ENCODE measurements at regions not wholly inside any gene's neighbourhood (a gene's known extent, or its start where the extent isn't known, plus 50 kb on each side); places are given as distances from the start of the nearest gene placed in this dataset.
"Not testable (repeated sequence)": the region's sequence is repeated elsewhere in the genome, so short reads cannot be mapped to it uniquely, and the experiment has no call there.

DNA sequence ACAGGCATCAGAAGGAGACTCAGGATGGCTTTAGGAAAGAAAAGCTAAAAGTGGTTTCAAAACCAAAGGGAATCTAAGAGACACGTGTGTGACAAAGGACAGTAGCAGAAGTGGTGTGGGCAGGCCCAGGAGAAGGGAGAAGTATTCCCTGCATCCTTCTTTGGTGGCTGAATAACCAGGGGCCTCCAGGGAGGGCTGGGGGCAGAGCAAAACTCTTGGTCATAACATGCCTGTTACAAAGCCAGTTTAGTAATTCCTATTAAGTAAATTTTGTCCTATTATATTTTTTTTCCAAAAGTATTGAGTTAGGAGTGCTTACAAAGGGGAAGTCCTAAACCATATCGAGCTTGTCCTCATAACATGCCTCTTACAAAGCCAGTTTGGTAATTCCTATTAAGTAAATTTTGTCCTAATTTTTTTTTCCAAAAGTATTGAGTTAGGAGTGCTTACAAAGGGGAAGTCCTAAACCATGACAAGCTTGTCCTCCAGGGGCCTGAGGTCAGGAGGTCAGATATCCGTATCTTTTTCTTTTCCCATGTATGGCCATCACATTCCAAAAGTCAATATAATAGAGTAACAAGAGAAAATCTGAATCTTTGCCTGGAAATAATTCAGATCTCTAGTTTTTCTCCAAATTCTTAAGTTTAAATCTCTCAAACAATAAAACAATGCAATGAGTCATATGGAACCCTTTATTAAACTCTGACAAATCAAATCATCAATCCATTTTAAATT, 509.2 kb downstream of the LTN1 start:
- TF ChIP-seq POLR2A (IDR thresholded peaks at IDR 0.05; ENCODE audit: low read length) (no peak), GATA1 (IDR thresholded peaks at IDR 0.05; ENCODE audit: low read depth, low read length) (no peak)
- no peak for DNase-seq

DNA sequence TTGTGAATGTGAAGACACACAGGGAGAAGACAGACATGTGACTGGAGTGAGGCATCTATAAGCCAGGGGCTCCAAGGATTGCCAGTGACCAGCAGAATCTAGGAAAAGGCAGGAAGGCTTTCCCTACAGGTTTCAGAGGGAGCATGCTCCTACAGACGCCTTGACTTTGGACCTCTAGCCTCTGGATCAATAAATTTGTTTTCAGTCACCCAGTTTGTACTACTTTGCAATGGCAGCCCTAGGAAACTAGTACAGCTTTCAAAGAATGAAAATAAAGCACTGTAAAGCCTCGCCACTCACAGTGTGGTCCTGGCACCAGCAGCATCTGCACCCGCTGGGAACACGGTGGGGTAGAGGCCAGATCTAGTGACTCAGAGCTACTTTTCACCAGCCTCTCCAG, 510.0 kb downstream of the LTN1 start:
- no peak for DNase-seq
- no peak for TF ChIP-seq GATA1 (IDR thresholded peaks at IDR 0.05; ENCODE audit: low read depth, low read length)
- TF ChIP-seq POLR2A (IDR thresholded peaks at IDR 0.05; ENCODE audit: low read length): no peak

DNA sequence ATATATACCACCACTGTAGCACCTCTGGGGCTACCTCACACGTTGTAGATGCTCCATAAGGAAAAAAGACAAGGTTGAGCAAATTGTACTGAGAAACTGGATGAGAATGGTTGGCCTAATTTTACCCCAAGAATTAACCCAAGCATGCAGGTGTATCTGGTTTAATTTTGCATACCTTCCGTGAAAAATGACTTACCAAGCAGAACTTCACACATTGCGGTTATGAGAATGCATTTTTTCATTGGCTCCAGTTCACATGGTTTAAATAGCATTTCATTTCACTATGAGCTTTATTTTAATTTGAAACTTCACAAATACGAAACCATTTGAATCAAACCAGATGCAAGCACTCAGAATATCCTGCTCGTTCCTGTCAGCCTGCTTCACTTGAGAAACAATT, 512.2 kb downstream of the LTN1 start:
- no peak for DNase-seq
- TF ChIP-seq POLR2A (IDR thresholded peaks at IDR 0.05; ENCODE audit: low read length) (no peak), GATA1 (IDR thresholded peaks at IDR 0.05; ENCODE audit: low read depth, low read length) (no peak)

DNA sequence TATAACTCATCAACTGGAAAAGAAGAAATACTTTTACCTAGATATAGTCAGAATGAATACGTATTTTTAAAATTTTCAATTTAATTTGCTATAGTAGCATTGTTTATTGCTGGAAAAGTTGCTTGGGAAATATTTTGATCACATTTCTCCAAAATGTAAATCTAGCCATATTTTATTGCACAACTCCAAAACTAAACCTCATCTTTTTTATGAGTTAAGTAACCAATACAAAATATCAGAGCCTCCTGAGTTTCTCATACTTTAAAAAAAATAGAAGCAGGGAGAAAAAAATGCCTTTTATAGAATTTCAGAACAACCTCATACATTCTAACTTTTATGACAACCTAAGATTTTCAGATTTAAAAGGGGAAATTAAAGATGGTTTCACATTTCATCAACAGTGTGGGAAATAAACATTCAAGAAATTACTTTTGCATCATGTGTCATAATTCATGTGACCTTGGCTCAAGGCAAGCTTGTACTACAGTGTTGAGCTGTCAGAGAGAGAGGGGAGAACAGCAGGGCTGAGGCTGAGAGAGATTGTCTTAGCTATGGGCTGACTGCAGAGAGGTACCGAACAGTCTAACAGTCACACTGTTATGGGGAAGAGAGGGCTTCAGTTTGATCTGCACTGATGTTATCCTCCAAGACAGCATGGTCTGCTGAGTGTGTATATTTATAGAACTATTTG, 519.0 kb downstream of the LTN1 start:
- TF ChIP-seq GATA1 (IDR thresholded peaks at IDR 0.05; ENCODE audit: low read depth, low read length) (no peak), POLR2A (IDR thresholded peaks at IDR 0.05; ENCODE audit: low read length) (no peak)
- no peak for DNase-seq

DNA sequence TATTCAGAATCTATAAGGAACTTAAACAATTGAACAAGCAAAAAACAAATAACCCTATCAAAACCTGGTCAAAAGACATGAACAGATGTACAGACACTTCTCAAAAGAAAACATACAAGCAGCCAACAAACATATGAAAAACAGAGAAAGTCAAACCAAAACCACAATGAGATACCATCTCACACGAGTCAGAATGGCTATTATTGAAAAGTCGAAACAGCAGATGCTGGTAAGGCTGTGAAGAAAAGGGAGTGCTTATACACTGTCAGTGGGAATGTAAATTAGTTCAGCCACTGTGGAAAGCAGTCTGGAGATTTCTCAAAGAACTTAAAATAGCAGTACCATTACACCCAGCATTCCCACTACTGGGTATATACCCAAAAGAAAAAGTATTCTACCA, 520.1 kb downstream of the LTN1 start:
- not testable (repeated sequence) for DNase-seq

DNA sequence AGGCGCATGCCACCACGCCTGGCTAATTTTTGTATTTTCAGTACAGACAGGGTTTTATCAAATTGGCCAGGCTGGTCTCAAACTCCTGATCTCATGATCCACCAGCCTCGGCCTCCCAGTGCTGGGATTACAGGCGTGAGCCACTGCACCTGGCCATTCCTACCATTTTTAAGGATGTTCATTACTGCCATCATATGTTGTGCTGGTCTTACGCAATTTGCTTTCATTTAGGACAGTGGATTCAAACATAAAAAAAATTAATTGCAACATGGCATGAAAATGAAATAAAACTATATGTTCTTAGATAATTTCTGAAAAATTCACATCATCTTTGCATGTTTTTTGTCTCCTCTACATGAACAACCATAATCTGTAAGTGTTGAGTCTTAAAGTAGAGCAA, 527.7 kb downstream of the LTN1 start:
- TF ChIP-seq GATA1 (IDR thresholded peaks at IDR 0.05; ENCODE audit: low read depth, low read length): no peak
- TF ChIP-seq POLR2A (IDR thresholded peaks at IDR 0.05; ENCODE audit: low read length): no peak
- DNase-seq: no peak

DNA sequence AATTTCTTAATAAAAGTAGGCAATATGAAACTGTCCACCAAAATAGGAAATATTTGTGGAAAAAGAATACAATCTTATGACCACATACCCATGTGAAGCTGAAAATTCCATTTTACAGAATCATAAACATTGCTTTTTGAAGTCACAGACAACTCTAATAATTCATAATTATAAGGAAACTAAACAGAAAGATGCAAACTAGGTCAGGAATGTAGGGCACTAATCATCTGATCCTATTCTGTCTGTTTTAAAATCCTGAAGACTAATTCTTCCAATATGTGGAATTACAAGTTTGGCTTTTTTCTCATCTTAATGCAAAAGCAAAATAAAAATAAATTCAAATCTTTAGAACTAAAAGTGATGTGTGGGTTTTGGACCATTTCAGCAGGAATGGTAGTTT, 528.6 kb downstream of the LTN1 start:
- no peak for TF ChIP-seq GATA1 (IDR thresholded peaks at IDR 0.05; ENCODE audit: low read depth, low read length)
- TF ChIP-seq POLR2A (IDR thresholded peaks at IDR 0.05; ENCODE audit: low read length): no peak
- DNase-seq: no peak

DNA sequence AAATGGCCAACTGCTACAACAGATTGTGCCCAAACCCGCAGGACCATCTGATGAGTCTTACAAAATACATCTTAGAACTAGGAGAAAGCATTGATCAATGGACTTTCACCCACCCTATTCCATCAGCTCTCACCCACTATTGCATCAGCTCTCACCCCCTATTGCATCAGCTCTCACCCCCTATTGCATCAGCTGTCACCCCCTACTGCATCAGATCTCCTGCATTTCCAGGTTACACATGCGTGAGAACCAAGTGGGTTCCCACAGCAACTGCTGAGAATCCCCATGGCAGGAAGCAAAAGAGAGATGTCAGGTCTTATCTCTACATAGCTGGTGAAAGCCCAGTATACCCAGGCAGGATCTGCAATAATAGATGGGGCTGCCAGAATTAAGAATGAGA, 533.5 kb downstream of the LTN1 start:
- no peak for TF ChIP-seq POLR2A (IDR thresholded peaks at IDR 0.05; ENCODE audit: low read length)
- no peak for TF ChIP-seq GATA1 (IDR thresholded peaks at IDR 0.05; ENCODE audit: low read depth, low read length)
- DNase-seq: peak; percentile 6 to 57

DNA sequence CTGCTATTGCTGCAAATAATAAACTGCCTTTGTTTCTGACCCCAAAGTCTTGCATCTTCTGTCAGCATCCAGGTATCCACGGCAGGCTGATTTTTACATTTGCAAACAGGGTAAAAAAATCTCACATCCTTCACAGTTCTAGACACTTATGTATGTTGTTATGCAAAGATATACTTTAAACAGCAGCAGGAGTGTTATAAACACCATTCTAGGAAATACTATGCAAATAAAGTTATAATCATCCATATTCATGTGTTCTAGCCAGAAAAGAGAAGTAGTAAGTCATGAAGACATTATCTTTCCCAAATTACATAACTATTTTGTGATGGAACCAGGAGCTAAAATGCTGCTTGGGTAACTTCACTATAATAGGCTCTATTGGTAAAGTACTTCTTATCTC, 534.2 kb downstream of the LTN1 start:
- DNase-seq: no peak
- TF ChIP-seq GATA1 (IDR thresholded peaks at IDR 0.05; ENCODE audit: low read depth, low read length) (no peak), POLR2A (IDR thresholded peaks at IDR 0.05; ENCODE audit: low read length) (no peak)

DNA sequence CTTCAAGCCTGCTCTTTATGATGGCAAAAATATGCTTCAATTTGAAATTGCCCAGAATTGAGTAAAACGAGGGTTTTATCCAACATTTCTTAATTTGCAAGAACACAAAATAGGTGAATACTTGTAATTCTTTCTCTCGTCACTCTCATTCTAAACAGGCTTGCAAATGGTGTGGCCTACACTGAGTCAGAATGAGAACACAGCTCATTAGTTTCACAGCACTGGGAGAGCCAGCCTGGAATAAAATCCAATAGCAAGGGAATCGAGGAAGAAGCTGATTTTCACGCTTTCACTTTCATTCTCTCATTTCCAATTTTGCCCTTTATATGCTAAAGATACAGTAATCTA, 537.5 kb downstream of the LTN1 start:
- TF ChIP-seq POLR2A (IDR thresholded peaks at IDR 0.05; ENCODE audit: low read length): no peak
- TF ChIP-seq GATA1 (IDR thresholded peaks at IDR 0.05; ENCODE audit: low read depth, low read length): no peak
- no peak for DNase-seq

DNA sequence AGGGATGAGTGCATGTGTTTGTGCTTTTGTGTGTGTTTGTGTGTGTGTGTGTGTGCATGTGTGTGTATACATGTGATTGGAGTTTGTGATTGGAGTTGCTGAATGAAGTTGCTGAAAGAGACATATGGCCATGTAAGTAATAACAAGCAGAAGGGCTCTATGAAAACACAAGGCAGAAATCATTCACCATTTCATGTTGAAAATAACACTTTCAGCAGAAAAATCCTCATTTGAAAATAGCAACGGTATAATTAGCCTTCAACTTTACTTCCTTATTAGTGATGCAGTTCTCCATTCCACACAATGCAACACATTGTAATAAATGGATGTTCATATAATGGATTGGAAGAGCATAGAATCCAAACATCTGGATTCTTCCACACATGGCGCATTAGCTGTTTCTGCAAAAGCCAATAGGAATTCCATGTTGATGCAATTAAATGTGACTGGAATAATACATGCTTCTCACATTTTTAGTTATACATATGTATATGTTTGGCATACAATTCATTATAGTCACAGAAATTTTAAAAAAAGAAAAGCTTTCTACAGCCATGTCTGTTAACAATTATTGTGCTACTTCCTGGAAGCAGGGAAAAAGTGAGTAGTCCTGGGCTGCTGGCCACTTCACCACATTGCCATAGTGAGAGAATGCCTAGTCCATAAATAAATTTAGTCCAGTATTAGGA, 538.0 kb downstream of the LTN1 start:
- no peak for TF ChIP-seq POLR2A (IDR thresholded peaks at IDR 0.05; ENCODE audit: low read length)
- DNase-seq: no peak

DNA sequence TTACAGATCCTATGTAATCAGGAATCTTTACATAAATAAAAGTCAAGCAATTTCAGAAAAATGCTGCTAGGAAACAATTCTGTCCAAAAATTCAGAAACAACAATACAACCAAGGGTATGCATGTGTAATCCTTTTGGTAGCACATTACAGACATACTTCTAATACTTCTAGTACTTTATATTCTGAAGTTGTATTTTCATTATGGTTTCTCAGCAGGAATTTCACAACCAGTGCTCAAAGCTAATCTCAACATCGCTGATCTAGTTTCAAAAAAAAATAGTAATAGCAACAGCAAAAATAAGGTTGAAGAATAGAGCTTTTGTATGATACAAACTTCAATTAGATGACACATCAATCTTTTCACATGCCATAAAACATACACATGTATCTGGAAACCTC, 545.2 kb downstream of the LTN1 start:
- DNase-seq: no peak
- TF ChIP-seq POLR2A (IDR thresholded peaks at IDR 0.05; ENCODE audit: low read length): no peak
- no peak for TF ChIP-seq GATA1 (IDR thresholded peaks at IDR 0.05; ENCODE audit: low read depth, low read length)

DNA sequence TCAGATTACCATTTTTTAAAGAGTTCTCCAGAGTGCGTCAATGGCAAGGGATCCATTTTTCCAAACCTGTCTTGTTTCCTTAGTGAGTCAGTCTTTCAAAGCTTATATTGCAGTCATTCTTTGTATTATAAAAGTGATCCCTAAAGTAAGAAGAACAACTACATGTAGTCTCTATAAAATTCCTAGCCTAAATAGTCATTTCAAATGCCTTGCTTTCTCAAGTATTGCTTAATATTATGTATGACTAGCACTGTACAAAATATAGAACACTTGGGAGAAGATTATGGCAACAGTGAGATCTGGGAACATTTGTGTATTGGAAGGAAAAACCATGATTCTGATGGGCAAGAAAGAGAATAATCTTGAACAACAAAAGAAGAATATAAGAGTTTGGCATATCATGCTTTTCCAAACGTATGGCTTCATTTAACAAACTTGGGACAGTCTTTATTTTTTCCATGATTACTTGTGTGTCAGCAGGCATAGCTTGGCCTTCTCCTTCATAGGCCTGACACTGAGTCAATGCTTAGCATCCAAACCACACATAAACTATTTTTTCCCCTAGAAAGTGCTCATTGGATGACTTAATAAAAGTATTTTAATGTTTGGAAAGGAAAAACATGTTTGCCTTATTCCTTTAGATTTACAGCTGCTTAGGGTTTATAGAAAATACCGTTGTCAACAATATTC, 547.4 kb downstream of the LTN1 start:
- no peak for DNase-seq
- TF ChIP-seq POLR2A (IDR thresholded peaks at IDR 0.05; ENCODE audit: low read length) (no peak), GATA1 (IDR thresholded peaks at IDR 0.05; ENCODE audit: low read depth, low read length) (no peak)

DNA sequence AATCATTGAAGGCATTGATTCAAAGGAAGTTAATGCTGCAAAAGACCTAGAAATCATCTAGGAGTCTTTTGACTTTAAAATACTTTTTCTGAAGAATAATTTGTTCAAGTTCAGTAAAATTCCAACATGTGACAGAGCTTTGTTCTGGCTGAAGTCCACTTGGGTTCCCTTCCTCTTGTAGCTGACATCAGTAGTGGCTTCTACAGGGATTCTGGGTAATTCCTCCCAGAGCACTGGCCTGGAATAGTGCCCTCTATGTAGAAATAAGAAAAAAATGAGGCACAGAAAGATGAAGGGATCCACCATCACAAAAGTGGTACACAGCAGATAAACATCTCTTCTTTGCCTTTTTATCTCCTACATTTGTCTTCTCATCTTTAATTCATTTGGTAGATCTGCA, 548.1 kb downstream of the LTN1 start:
- no peak for DNase-seq

More for the DNA sequence above, 548.1 kb downstream of the LTN1 start:
- TF ChIP-seq POLR2A (IDR thresholded peaks at IDR 0.05; ENCODE audit: low read length) (no peak), GATA1 (IDR thresholded peaks at IDR 0.05; ENCODE audit: low read depth, low read length) (no peak)
